ENCODE measurements at regions not wholly inside any gene's neighbourhood (a gene's known extent, or its start where the extent isn't known, plus 50 kb on each side); places are given as distances from the start of the nearest gene placed in this dataset.

GRCh38 chr10:80893256-80893655 is 355.6 kb downstream of the SH2D4B start:
- H3K27me3 ChIP-seq (ENCODE audit: low read depth) = peaks cover 12% of the 10 kb centered on the region
- intact Hi-C loops (cut with micrococcal nuclease) = no loop called here
- no peak for DNase-seq
- H3K27ac ChIP-seq (replicated peaks) = no peak overlapping the region
- H3K9me3 ChIP-seq (replicated peaks) = no peaks in the 10 kb centered on the region
- no peaks in the 10 kb centered on the region for H3K36me3 ChIP-seq
- H3K4me3 ChIP-seq = no peak overlapping the region
- no peaks in the 10 kb centered on the region for H3K4me1 ChIP-seq
- TF ChIP-seq, protein P1, sequence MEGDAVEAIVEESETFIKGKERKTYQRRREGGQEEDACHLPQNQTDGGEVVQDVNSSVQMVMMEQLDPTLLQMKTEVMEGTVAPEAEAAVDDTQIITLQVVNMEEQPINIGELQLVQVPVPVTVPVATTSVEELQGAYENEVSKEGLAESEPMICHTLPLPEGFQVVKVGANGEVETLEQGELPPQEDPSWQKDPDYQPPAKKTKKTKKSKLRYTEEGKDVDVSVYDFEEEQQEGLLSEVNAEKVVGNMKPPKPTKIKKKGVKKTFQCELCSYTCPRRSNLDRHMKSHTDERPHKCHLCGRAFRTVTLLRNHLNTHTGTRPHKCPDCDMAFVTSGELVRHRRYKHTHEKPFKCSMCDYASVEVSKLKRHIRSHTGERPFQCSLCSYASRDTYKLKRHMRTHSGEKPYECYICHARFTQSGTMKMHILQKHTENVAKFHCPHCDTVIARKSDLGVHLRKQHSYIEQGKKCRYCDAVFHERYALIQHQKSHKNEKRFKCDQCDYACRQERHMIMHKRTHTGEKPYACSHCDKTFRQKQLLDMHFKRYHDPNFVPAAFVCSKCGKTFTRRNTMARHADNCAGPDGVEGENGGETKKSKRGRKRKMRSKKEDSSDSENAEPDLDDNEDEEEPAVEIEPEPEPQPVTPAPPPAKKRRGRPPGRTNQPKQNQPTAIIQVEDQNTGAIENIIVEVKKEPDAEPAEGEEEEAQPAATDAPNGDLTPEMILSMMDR (IDR thresholded peaks at IDR 0.05; ENCODE audit: borderline replicate concordance) = no peak

GRCh38 chr10:80894311-80894791 is 356.6 kb downstream of the SH2D4B start:
- TF ChIP-seq, protein P1 (IDR thresholded peaks at IDR 0.05; ENCODE audit: borderline replicate concordance) = no peak
- Histone ChIP-seq H3K27ac (replicated peaks) (no peak overlapping the region), H3K4me3 (no peak overlapping the region), H3K36me3 (no peaks in the 10 kb centered on the region), H3K27me3 (ENCODE audit: low read depth) (peaks cover 12% of the 10 kb centered on the region), H3K9me3 (replicated peaks) (no peaks in the 10 kb centered on the region), H3K4me1 (no peaks in the 10 kb centered on the region)
- DNase-seq = no peak
- intact Hi-C loops (cut with micrococcal nuclease) = no loop called here

DNA sequence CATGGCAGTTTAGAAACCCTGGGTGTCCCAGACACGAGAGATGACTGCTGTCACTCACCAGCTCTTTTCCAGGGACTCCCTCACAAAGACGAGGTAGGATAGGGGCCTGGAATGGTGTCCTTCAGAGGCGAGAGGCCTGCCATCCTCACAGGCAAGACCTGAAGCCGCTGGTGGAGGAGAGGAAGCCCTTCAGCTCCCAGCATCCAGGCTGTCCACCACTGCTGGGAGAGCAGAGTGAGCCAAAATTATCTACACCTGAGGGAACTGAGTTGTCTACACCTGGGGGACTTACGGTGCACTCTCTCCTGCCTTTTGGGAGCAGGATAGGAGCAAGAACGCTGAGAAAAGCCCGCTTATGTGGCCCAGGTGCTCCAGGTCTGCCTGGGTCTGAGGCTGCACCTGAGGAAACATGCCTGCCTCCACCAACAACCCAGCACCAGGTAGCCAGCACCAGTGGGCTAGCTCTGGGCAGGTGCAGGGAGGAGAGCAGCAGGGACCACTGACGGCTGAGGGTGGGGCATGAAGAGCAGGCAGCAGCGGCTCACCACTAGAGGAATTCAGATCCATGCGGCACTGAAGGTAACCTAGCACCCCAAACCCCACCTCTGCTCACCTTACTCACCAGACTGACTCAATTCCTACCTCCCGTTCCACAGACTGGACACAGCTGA is 357.2 kb downstream of the SH2D4B start:
- DNase-seq = no peak
- H3K36me3 ChIP-seq = no peaks in the 10 kb centered on the region
- peaks cover 16% of the 10 kb centered on the region for H3K27me3 ChIP-seq (ENCODE audit: low read depth)
- intact Hi-C loops (cut with micrococcal nuclease) = no loop called here
- H3K4me1 ChIP-seq = no peaks in the 10 kb centered on the region
- H3K4me3 ChIP-seq = no peak overlapping the region
- H3K9me3 ChIP-seq (replicated peaks) = no peaks in the 10 kb centered on the region
- no peak overlapping the region for H3K27ac ChIP-seq (replicated peaks)
- TF ChIP-seq, protein P1 (IDR thresholded peaks at IDR 0.05; ENCODE audit: borderline replicate concordance) = no peak

DNA sequence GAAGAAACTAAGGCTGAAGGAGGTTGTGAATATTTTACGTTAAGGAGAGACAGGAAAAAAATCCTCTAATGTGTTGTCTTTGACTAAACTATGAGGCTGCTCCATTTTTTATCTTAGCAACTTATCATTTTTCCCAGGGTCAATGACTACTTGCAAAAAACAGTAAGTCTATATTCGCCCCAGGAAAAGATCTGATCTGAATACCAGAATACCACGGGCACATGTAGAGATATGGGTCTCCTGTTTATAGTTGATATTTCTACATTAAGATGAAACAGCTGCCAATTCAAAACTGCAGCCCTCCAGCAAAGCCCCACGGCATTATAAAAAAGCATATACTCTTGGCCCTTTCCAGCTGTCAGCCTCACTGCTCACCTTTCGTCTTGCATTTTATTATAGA is 358.4 kb downstream of the SH2D4B start:
- Histone ChIP-seq H3K27me3 (ENCODE audit: low read depth) (peaks cover 16% of the 10 kb centered on the region), H3K27ac (replicated peaks) (no peak overlapping the region), H3K36me3 (no peaks in the 10 kb centered on the region), H3K9me3 (replicated peaks) (no peaks in the 10 kb centered on the region), H3K4me3 (no peak overlapping the region), H3K4me1 (no peaks in the 10 kb centered on the region)
- DNase-seq = no peak
- TF ChIP-seq, protein P1 (IDR thresholded peaks at IDR 0.05; ENCODE audit: borderline replicate concordance) = no peak
- intact Hi-C loops (cut with micrococcal nuclease) = no loop called here

DNA sequence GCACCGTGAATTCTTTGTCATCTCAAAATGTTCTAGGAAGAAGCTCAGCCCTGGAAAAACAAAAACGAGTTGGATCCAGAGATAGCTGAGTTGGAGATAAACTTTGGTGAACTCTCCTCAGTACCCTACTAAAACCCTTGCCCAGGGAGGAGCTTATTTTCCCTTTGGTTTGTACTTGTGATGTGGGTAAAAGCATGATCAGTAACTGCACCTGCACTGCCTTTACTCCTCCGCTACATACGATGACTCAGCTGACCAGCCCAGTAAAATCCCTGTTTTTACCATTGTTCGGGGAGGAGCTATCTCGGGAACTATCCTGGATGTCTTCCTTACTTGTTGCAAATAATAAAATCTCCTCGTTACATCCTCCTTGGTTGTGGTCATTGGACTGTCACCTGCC is 359.3 kb downstream of the SH2D4B start:
- intact Hi-C loops (cut with micrococcal nuclease) = no loop called here
- Histone ChIP-seq H3K4me1 (no peaks in the 10 kb centered on the region), H3K4me3 (no peak overlapping the region), H3K36me3 (no peaks in the 10 kb centered on the region), H3K27ac (replicated peaks) (no peak overlapping the region), H3K9me3 (replicated peaks) (no peaks in the 10 kb centered on the region), H3K27me3 (ENCODE audit: low read depth) (peaks cover 16% of the 10 kb centered on the region)
- no peak for DNase-seq
- TF ChIP-seq, protein P1 (IDR thresholded peaks at IDR 0.05; ENCODE audit: borderline replicate concordance) = no peak
